ENCODE measurements at regions not wholly inside any gene's neighbourhood (a gene's known extent, or its start where the extent isn't known, plus 50 kb on each side); places are given as distances from the start of the nearest gene placed in this dataset.
"Not testable (repeated sequence)": the region's sequence is repeated elsewhere in the genome, so short reads cannot be mapped to it uniquely, and the experiment has no call there.

GRCh38 chr2:122692400-122693083 lies 937.1 kb downstream of the TSN start:
- DNase-seq = peak; percentile 74

DNA sequence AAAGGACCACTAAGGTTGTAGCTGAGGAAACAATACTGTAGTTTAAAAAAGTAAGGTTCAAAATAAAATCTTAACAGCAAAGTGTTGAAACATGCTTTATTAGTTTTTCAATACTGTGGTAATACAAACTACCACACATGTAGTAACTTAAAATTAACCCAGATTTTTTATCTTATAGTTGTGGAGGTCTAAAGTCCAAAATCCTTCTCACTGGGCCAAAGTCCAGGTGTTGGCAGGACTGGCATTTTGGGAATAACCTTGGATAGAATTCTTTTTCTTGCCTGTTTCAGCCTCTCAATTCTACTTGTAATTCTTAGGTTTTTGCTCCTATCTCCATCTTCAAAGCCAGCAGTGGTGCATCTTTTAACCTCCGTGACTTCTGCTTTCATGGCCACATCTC lies 942.0 kb downstream of the TSN start:
- DNase-seq = no peak

- no peak for DNase-seq
Measured at GRCh38 chr2:122703676-122704075, 948.2 kb downstream of the TSN start.

DNA sequence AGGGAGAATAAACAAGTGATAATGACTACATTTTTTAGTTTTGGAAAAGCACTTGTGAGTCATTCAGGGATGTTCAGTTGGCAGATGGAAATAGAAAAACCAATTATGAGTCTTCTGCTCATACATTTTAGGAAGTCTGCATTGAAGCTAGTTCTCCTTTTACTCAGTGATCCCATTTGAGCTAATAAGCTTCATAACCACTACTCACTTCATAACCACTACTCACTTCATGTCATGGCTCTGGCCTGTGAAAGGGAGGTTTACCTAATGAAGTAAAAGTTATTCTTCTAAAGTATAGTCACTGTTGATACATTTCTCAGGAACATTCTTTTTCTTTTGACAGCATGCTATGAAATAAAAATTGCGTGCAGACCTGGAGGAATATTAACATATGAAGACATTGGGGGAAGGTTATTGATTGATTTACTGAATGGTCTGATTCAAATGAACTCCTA lies 948.7 kb downstream of the TSN start:
- DNase-seq = no peak

DNA sequence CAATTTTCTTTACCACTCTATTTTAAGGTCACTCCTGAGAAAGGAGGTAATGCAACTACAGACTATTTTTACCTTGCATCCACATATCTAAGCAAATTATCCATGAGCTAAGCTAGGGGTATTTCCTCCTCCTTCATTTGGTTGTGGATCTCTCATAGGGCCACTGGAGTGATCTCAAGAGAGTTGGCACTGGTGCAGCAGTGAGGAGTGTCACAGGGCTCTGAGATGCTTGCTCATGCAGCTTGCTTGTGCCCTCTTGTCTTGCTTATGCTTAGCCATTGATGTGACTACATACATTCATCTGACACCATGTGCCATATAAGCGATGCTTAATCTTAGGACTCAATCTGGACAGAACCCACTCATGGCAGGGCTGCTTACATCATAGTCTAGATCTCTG lies 950.3 kb downstream of the TSN start:
- no peak for DNase-seq

DNA sequence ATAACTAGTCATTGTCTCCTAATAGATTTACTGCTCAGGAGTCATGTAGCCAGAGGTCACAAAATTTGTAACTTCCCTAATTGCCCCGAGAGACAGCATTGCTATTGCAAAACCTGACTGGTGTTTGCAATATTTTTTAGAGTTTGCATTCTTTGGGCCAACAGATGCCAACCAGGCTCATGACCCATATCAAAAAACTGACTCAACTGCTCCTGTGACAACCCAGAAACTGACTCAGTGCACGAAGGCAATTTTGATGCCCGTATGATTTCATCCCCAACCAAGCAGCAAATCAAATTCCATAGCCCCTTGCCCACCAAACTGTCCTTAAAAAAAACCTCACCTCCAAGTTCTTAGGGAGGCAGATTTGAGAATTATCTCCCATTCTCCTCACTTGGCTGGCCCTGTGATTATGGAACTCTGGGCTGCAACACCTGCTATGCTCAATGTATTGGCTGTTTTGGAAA lies 951.3 kb downstream of the TSN start:
- DNase-seq = no peak

DNA sequence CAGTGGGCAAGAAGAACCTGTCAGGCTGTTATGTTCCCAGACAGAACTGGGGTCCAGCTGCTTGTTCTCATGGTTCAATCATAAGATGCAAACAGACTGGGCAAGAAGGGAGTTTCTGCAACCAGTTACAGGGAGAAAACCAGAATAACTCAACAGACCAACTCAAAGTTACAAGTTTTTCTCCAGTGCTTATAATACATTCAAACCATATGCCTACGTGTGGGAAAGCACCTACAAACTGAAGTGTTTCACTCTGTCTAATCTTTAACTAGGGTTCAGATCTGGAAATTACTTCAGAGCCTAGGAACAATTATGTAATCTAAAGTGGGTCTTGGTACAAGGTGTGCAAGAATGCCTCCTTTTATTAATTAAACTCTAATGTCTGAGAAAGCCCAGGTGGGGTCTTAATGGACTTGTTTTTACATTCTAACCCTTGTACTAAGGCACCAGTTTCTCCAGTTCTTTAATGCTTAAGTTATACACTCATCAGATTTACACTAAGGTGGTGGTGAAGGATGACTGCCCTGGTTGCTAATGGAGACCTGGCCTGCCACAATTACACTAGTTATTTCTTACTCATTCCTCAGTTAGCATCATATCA lies 951.9 kb downstream of the TSN start:
- no peak for DNase-seq

- DNase-seq = no peak
Measured at GRCh38 chr2:122710049-122710448, 954.6 kb downstream of the TSN start.

GRCh38 chr2:122713800-122714199 lies 958.3 kb downstream of the TSN start:
- DNase-seq = no peak

- DNase-seq = not testable (repeated sequence)
Measured at GRCh38 chr2:122720822-122721221, 965.4 kb downstream of the TSN start.

- no peak for DNase-seq
Measured at GRCh38 chr2:122734766-122735424, 979.4 kb downstream of the TSN start.

DNA sequence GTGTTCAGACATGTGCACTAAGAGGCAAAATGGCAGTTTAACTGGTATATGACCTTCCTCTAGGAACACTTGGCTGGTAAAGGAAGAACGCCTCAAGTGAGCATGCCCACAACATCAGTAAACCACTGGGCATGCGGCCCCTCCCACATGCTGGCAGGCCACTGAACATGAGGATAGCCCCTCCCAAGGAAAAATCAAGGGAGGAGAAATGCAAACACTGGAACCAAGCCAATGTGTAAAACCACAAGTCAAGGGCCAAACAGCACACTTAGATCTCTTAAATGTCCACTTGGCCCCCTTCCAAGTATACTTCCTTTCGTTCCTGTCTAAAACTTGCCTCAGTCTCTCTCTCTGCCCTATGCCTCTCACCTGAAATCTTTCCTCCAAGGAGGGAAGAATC lies 980.8 kb downstream of the TSN start:
- DNase-seq = no peak

DNA sequence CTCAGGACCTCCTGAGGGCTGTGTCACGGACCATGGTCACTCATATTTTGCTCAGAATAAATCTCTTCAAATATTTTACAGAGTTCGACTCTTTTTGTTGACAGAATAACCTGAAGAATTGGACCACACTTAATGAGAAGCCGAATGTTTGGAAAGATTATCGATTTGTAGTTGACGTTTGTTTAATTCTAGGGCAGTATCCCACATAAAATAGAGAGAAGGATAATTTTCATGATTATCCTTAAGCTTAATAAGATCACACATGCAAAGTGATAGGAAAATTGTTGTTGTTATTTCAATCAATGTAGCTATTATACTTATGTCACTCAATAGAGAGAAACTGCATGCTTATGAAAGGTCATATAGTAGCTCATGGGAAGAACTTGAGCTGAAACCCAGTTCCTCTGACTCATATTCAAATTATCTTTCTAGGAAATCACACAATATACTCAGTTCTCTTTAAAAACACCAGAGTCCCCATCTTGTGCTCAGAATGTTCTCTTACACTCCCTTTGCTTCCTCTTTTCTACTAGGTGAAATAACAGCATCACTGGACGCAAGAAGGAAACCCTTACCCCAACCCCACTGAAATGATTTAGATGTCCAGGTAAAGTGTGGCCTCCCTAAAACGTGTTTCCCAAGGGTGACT lies 982.1 kb downstream of the TSN start:
- DNase-seq = no peak

GRCh38 chr2:122739732-122740593 lies 984.5 kb downstream of the TSN start:
- DNase-seq = no peak

DNA sequence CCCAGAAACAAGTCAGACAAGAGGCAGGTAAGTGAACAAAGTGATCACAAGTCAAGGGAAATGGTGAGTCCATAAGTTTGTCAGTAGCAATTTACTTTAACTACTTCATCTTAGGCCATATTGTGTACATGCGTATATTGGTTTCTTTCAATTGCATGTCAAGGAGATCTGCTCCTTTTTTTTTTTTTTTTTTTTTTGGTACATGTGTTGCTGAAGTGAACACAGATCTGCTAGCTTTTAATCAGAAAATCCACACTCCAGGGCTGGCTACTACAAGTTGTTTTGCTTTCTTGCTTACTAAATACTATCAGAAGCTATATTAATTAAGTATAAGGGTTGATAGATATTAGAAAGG lies 985.1 kb downstream of the TSN start:
- DNase-seq = no peak

DNA sequence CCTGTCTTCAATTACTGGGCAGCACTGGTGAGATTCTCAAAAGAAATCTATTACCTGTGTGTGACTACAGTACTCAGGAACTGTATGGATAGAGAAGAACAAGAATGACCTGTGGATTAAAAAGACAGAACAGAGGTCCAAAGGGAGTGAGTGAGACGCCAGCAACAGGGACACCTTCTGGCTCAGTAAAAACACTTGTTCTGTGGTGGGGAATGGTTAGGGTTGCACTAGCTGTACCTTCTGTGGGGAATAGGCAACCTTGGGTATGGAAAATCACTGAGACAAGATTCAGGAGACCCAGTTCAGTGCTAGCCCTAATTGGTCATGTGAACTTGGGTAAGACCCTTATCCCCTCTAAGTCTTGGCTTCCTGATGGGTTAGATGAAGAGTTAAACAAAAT lies 986.0 kb downstream of the TSN start:
- DNase-seq = no peak

- no peak for DNase-seq
Measured at GRCh38 chr2:122743021-122743675, 987.7 kb downstream of the TSN start.

GRCh38 chr2:122745603-122746002 lies 990.2 kb downstream of the TSN start:
- no peak for DNase-seq

- DNase-seq = no peak
Measured at GRCh38 chr2:122747670-122748069, 992.2 kb downstream of the TSN start.

- no peak for DNase-seq
Measured at GRCh38 chr2:122748552-122749011, 993.1 kb downstream of the TSN start.

- DNase-seq = no peak
Measured at GRCh38 chr2:122749405-122749804, 994.0 kb downstream of the TSN start.

DNA sequence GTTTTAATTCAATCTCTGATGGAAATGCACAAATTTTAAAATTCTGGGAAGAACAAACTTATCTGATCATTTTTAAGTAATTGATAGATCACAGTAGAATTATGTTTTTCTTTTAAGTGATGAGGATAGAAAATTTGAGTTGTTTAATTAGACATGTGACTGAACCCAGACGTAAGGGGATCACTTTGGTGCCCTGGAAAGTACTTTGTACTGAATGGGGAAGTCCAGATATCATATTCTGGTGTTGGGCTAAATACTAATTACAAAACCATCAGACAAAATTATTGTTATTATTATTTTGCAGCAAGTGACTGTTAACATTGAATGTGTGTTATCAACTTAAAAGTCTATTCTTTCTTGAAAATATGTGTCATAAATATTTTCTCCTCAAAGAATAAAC lies 994.6 kb downstream of the TSN start:
- DNase-seq = no peak

All from NCI-H1436 (cell line).